HG03565 (cell line): ENCODE measurements at regions not wholly inside any gene's neighbourhood (a gene's known extent, or its start where the extent isn't known, plus 50 kb on each side); places are given as distances from the start of the nearest gene placed in this dataset.
"Not testable (repeated sequence)": the region's sequence is repeated elsewhere in the genome, so short reads cannot be mapped to it uniquely, and the experiment has no call there.

Experiments used
- ATAC-seq: cut with Tn5 transposase; IDR thresholded peaks from one replicate; pipeline ENCODE4 v1.9.1; 2021; ENCODE audit warnings: mild to moderate bottlenecking, moderate library complexity; ENCODE audit not compliant: unreplicated experiment

DNA sequence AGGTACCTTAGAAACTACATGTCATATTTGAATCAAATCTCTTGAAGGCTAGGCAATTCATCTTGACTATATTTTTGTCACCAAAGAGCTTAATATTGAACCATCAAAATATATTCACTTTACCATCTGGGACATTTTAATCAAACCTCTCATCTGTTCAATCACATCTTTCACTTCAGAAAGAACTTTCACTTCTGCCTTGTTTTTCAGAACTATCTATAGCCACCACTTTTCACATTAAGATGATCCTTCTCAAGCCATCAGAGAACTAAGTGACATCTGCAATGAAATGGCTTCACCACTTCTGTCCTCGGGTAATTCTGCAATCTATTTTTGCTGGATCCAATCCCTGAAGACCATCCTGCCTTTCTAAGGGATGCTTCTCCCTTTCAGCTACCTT is 57.8 kb downstream of the OR2B2 start:
- ATAC-seq: no peak

DNA sequence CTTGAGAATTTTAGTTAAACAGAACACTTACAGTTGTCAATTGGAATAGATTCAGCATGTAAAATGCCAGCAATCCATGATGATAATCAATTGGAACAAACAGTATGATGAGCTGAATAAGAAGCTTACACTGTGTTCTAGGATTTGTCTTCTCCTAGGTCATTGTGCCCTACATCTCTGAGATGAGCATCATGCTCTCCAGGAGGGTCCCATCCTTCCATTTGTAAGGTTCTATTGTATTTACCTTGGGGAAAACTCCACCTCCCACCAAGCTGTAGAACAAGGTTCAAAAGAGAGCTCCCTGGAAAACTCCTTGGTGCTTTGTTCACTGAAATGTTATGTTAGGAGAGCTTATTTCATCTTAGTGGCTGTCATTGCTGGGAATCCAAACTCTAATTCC is 60.8 kb downstream of the OR2B2 start:
- ATAC-seq: no peak

DNA sequence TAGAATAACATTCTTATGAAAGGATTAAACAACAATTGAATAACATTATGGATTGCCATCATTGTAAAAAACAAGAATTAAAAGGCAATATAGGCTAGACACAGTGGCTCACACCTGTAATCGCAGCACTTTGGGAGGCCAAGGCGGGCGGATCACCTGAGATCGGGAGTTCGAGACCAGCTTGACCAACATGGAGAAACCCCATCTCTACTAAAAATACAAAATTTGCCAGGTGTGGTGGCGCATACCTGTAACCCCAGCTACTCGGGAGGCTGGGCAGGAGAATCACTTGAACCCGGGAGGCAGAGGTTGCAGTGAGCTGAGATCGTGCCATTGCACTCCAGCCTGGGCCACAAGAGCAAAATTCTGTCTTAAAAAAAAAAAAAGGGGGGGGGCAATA is 63.2 kb downstream of the OR2B2 start:
- not testable (repeated sequence) for ATAC-seq

DNA sequence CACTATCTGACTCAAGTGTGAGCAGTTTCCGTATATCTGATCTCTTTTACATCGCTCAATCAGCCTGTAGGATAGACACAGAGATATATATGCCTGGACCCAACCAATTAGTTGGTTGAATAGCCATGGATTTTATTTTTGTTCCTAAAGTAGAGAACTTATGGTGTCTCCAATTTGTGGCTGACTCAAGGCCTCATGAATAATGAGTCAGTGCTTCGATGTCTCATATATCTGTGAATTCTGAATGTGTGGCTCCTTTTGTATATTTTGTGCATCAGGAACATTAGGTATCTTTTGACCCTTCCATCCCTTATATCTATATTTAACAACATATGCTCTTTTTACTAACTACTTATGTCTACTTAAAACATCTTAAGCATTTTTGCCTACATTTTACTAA is 64.5 kb downstream of the OR2B2 start:
- no peak for ATAC-seq

DNA sequence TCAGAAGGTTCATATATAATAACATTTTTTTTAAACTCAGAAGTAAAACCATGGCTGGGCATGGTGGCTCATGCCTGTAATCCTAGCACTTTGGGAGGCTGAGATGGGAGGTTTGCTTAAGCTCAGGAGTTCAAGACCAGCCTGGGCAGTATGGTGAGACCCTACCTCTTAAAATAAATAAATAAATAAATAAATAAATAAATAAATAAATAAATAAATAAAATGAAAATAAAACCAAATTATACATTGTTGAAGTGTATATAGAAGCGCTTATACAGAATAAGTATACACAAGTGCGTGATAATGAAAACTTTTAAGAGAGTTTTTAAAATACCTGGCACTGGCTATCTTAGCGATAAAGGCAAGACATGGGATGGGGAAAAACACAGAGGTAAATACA is 71.6 kb downstream of the OR2B2 start:
- no peak for ATAC-seq

DNA sequence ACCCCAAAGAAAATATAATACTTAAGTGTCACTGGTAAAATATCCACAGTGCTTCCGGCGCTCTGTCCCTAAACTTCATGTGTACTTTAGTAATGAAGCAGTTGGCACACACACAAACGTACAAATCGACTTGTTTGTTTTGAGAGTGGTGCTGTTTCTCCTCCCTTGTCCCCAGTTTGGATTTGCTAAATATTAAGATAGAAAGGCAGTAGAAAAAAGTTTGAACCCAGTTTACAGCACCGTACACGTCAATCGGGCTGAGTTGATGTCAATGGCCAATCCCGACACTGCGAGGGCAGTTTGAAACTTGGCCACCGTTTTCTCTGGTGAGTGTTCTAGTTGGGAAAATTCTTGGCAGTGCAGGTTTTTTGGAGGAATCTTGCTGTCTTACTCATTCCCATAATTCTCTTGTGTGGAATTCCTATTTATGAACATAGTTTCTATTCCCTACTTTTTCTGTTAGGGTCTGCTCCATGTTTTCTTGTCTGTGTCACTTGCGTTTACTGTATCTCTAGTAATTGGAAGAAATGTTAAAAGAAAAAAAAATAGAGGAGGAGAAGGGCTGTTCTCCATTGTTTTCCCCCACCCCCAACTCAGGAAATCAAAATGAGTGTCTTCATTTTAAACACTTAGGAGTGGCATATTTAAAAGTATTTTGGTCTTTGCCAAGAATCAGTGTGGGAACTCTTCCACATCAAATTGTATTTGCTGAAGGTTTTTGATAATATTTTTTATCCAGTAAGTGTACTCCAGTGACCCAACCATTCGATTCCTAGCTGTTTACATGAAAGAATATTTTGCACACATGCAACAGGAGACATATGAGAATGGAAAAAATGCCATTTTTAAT is 72.3 kb downstream of the OR2B2 start:
- ATAC-seq: no peak

DNA sequence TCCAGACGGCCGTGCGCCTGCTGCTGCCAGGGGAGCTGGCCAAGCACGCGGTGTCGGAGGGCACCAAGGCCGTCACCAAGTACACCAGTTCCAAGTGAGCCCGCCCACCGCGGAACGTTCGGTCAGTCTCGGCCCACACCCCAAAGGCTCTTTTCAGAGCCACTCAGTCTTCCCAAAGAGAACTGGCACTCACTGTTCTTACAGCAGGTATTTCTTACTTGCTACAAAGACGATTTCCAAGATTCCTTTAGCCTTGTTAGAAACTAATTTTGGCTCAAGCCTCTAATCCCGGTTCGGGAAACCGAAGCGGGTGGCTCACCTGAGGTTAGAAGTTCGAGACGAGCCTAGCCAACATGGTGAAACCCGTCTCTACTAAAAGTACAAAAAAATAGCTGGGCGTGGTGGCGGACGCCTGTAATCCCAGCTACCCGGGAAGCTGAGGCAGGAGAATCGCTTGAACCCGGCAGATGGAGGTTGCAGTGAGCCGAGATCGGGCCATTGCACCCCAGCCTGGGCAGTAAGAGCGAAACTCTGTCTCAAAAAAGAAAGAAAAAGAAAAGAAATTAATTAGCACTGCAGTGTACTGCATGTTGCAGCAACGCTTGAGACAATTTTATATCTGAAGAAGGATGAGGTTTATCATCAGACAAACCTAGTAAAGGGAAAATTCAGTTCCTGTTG is 73.1 kb downstream of the OR2B2 start:
- no peak for ATAC-seq

DNA sequence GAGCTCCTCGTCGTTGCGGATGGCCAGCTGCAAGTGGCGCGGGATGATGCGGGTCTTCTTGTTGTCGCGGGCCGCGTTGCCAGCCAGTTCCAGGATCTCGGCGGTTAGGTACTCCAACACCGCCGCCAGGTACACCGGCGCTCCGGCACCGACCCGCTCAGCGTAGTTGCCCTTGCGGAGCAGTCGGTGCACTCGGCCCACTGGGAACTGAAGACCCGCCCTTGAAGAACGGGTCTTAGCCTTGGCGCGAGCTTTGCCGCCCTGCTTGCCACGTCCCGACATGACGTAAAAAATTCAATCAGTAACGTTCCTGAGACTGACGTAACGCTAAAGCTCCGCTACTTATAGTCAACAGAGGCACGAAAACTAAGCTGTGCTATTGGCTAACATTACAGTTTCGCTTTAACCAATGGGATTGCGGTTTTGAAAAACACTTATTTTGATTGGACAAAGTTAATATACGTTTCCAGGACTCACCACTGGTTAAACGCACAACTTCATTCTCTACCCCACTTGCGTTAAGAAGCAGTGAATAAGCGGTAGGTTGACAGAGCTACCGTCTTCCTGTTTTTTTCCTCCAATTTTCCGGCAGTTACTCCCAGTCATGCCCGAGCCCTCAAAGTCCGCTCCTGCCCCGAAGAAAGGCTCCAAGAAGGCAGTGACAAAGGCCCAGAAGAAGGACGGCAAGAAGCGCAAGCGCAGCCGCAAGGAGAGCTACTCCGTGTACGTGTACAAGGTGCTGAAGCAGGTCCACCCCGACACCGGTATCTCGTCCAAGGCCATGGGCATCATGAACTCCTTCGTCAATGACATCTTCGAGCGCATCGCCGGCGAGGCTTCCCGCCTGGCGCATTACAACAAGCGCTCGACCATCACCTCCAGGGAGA is 73.9 kb downstream of the OR2B2 start:
- peak; percentile 79 for ATAC-seq

DNA sequence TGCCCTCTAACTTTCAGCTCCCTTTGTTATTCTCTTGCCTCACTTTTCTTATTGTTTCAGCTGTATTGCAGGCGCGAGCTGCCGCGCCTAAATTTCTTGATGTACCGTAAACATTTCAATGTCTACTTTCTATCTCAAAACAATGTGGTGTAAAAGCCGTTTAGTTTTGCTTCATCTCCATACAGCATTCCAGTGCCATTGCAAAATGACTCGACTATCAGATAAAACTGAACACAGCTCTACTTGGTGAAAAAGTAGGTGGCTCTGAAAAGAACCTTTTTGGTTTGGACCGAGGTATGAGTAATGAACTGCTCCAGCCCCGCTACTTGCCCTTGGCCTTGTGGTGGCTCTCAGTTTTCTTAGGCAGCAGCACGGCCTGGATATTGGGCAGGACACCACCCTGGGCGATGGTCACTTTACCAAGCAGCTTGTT is 74.6 kb downstream of the OR2B2 start:
- no peak for ATAC-seq

DNA sequence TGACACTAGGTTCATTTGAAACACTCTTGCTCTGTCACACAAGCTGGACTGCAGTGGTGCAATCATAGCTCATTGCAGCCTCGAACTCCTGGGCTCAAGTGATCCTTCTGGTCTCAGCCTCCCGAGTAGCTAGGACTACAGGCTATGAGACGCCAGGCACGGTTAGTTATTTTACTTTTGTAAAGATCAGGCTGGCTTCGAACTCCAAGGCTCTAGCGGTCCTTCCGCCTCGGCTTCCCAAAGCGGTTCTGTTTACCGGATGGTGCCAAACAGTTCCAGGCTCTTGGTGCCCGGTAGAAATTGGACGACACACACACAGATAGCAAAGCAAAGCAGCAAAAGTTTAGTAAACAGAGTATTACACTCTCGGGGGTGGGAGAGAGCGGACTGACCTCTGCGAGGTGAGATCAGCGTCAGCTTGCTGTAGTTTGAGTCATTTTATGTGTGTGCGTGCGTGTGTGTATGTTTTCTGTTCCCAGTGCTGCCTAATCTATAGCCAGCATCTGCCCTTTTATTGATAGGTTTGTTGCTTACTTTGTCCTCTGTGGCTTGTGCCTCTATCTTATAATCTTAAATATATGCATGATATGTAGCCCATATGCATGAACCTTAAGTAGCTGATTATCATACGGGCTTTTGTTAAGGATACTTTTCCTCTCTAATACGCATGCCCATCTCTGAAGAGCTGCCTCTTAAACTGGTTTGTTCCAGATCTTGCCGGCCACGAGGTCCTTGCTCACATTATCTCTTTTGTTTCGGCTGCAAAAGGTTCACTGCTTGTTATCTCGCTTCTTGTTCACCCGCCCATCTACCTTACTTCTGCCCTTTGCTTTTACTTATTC is 75.2 kb downstream of the OR2B2 start:
- no peak for ATAC-seq

DNA sequence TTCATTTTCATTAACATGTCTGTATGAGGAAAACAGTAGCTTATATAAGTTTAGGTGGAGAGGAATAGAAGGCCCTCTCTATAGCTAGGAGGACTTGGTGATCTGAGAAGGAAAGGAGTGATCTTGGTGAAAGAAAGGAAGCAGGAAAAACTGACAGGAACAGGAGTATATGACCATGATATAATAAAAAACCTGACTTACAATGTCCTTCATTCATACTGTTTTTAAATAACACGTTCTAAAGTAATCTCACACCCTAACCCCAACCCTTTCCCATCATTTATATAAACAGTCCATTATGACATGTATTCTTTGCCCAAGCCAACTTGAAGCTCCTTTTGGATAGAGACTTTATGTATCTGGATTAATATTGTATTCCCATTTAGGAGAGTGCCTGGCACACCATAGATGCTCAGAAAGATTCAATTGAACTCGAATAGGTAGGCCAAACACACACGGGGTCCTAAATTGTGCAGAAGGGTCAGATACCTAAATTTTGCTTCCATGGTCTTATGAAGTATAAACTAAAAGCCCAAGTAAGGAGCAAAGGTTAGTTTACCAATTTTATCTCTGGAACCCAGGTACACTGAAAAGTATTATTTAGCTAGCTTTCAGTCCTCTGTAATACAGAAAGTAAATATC is 75.9 kb downstream of the OR2B2 start:
- ATAC-seq: no peak

DNA sequence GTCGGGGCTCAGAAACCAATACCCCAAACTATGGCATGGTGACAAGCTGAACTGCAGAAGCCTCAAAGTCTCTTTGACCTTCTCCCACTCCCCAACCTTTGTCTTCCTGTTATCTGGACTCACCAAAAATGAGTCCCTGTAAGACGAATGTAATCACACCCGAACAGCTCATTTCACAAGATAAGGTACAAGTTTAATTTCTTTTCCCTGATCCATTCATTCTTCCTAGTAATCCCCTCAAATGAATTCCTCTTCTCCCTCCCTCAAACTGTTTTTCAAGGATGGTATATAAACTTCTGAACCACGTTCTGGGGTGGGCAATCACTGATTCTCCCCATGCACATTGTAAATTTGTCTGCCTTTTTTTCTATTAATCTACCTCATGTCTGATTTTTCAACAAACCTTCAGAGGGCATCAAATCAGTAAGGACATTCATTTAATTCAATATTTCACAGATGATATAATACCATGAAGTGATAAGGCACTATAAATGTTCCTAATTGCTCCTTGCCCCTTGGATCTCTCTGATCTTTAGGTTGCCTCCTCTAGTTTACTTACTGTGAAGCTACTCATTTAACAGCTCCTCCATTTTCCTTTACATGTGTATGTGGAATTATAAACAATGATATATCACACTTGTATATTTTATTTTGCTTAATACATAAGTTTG is 77.2 kb downstream of the OR2B2 start:
- no peak for ATAC-seq

DNA sequence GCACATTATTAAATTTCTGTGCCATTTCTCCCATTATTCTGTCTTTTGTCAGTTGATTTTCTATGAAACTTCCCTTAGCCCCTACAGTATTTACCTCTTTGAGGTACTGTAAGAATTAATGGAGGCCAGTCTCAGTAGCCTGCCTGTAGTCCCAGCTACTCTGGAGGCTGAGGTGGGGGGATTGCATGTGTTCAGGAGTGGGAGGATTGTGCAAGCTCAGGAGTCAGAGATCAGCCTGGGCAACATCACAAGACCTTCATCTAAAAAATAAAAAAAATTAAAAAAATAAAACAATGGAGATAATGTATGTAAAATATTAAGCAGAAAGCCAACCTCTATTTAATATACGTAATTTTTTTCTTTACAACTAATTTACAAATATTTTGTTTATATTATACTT is 77.8 kb downstream of the OR2B2 start:
- no peak for ATAC-seq

DNA sequence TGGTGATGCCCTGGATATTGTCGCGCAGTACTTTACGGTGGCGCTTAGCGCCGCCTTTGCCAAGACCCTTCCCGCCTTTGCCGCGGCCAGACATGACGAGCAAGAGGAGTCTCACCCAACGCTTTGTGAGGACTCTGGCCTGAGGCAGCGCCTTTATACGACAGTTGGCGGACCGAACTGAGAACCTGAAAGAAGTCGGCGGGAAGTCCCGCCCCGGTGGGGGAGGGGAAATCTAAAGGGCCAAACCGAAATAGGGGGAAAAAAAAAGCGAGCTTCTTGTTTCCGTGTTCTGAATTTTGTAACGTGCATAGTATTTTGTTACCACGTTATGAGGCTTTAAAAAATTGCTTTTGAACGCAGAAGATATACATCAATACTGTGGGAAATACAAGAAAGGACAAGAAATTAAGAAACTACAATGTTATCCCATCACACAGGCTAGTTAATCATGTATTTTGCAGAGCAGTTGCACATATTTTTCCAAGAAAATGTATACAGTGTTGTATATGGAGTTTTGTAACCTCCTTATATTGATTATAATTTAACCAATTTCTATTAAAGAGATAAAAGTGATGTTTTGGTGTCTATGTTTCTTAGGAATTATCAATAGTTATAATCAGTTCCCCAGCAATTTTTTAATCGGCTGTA is 80.6 kb downstream of the OR2B2 start:
- ATAC-seq: peak; percentile 70

DNA sequence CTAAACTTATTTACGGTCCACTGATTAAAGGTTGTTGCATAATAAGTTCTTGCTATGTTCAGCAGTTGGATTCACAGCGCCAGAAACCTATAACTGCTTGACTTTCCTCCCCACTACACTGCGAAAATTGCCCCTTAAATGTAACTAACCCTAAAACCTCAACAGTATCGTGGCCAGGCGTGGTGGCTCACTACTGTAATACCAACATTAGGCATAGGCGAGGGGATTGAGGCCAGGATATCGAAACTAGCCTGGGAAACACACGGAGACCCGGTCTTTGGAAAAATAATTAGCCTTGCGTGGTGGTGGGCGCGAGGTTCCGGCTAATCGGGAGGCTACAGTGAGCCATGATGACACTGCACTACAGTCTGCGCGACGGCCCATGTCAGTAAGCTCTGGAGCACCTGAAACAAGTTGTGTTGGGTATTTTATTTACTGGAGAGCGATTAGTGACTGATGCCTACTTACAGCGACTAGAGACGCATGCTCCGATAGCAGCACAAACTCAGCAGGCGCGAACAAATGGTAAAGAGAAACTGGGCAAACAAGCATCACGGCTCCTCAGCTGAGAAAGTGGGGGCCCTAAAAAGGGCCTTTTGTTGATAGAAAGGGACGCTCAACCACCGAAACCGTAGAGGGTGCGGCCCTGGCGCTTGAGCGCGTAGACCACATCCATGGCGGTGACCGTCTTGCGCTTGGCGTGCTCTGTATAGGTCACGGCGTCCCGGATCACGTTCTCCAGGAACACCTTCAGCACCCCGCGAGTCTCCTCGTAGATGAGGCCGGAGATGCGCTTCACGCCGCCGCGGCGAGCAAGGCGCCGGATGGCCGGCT is 81.4 kb downstream of the OR2B2 start:
- not testable (repeated sequence) for ATAC-seq

DNA sequence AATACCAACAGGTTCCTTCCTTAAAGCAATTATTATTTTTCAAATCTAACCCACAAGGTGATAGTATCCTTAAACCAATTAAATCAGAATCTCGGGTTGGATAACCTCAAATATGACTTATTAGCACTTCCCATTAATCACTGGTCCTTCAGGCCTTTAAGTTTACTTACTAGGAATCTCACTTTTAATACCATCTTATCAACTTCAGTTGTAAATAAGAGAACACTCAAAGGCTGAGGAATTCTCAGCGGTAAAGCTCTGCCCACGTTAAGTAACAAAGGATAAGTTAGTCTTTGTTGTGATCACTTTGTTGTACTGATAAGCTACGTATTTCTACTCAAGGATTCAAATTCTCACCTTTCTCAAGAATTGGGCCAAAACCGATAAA is 82.0 kb downstream of the OR2B2 start:
- no peak for ATAC-seq

DNA sequence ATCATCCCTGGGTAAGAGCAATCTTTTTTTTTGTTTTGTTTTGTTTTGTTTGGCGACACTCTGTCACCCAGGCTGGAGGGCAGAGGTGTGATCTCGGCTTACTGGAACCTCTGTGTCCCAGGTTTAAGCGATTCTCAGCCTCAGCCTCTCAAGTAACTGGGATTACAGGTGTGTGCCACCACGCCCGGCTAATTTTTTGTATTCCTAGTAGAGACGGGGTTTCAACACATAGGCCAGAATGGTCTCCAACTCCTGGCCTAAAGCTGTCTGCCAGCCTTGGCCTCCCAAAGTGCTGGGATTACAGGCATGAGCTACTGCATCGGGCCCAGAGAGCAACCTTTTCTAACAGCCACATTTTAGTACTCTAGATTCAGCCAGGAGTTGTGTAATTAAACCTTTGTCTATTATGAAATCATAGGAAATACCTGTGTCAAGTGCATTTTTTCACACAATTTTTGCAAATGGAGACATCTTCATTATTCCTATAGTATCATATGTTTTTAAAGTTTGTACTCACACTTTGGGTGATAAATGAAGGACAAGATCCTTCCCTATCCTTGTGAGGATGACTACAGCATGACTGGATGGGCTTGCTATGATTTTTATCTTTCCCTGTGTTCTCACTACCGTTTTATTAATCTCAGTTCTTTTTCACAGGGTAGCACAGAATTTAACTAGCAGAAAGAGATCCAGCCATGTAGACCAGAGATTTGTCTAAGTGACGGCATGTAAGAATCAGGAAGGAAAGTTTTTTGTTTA is 82.6 kb downstream of the OR2B2 start:
- no peak for ATAC-seq
